WTC11 (cell line): ENCODE measurements at regions not wholly inside any gene's neighbourhood (a gene's known extent, or its start where the extent isn't known, plus 50 kb on each side); places are given as distances from the start of the nearest gene placed in this dataset.

ENCODE experiments used
- ATAC-seq: fragments of 200-7000 bp; cut with Tn5 transposase; 2 replicates; pipeline ENCODE4 v1.10.0; 2021; ENCODE audit warnings: mild to moderate bottlenecking, moderate library complexity
- CTCF ChIA-PET: fragments of 300-600 bp; sonication (Branson Sonifier 250); formaldehyde crosslinking; loops from one replicate; lab custom pipeline; 2021; ENCODE audit warnings: antibody characterized with exemption; lab: Charles Lee
- POLR2A ChIA-PET: fragments of 350-600 bp; sonication (Branson Sonifier 250); formaldehyde crosslinking; loops from one replicate; lab custom pipeline; 2021; ENCODE audit warnings: antibody characterized with exemption; lab: Charles Lee
- DNase-seq: peaks from one replicate; pipeline ENCODE4 v3.0.0; 2021; ENCODE audit warnings: low spot score
- H3K27ac Mint-ChIP-seq: 2 replicates; pipeline ENCODE4 v1.8.0; 2021; ENCODE audit warnings: mixed read lengths
- H3K27me3 Mint-ChIP-seq: 2 replicates; pipeline ENCODE4 v1.8.0; 2021; ENCODE audit warnings: low read depth, mild to moderate bottlenecking, moderate library complexity, mixed read lengths
- H3K36me3 Mint-ChIP-seq: 2 replicates; pipeline ENCODE4 v1.8.0; 2021; ENCODE audit warnings: mixed read lengths
- H3K4me1 Mint-ChIP-seq: 2 replicates; pipeline ENCODE4 v1.8.0; 2022; ENCODE audit warnings: mixed read lengths
- H3K4me3 Mint-ChIP-seq: 2 replicates; pipeline ENCODE4 v1.8.0; 2021; ENCODE audit warnings: mild to moderate bottlenecking, moderate library complexity, mixed read lengths
- H3K9me3 Mint-ChIP-seq: 2 replicates; pipeline ENCODE4 v1.8.0; 2021; ENCODE audit warnings: mixed read lengths
- AFF4 ChIP-seq: sonication (generic); formaldehyde crosslinking; IDR thresholded peaks from 2 replicates; pipeline ENCODE4 v1.8.1; 2023; ENCODE audit warnings: mild to moderate bottlenecking, missing genetic modification reagents, borderline replicate concordance
- E2F1 ChIP-seq: sonication (generic); formaldehyde crosslinking; IDR thresholded peaks from 2 replicates; pipeline ENCODE4 v1.8.0; 2022; ENCODE audit warnings: mild to moderate bottlenecking, missing genetic modification reagents
- E2F5 ChIP-seq: sonication (generic); formaldehyde crosslinking; IDR thresholded peaks from 2 replicates; pipeline ENCODE4 v1.8.1; 2022; ENCODE audit warnings: mild to moderate bottlenecking, moderate library complexity, missing genetic modification reagents
- ESRRA ChIP-seq: sonication (generic); formaldehyde crosslinking; IDR thresholded peaks from 2 replicates; pipeline ENCODE4 v1.8.1; 2022; ENCODE audit warnings: mild to moderate bottlenecking, missing genetic modification reagents, borderline replicate concordance
- FOXP4 ChIP-seq: sonication (generic); formaldehyde crosslinking; IDR thresholded peaks from 2 replicates; pipeline ENCODE4 v1.8.0; 2022; ENCODE audit warnings: mild to moderate bottlenecking, missing genetic modification reagents
- GRHL2 ChIP-seq: fragments of 250-450 bp; sonication (Bioruptor Pico); IDR thresholded peaks from 2 replicates; pipeline ENCODE4 v1.8.0; 2022; ENCODE audit warnings: mild to moderate bottlenecking, moderate library complexity; ENCODE audit not compliant: insufficient replicate concordance, severe bottlenecking
- IRF1 ChIP-seq: sonication (generic); formaldehyde crosslinking; IDR thresholded peaks from 2 replicates; pipeline ENCODE4 v1.8.0; 2023; ENCODE audit warnings: missing genetic modification reagents
- MAX ChIP-seq: sonication (generic); formaldehyde crosslinking; IDR thresholded peaks from 2 replicates; pipeline ENCODE4 v1.8.0; 2022; ENCODE audit warnings: mild to moderate bottlenecking, missing genetic modification reagents
- NFATC4 ChIP-seq: fragments of 250-450 bp; sonication (Bioruptor Pico); IDR thresholded peaks from 2 replicates; pipeline ENCODE4 v1.9.0; 2021; ENCODE audit warnings: mild to moderate bottlenecking
- NR2C2 ChIP-seq: sonication (generic); formaldehyde crosslinking; IDR thresholded peaks from 2 replicates; pipeline ENCODE4 v1.8.0; 2022; ENCODE audit warnings: mild to moderate bottlenecking, missing genetic modification reagents
- SMAD4 ChIP-seq: sonication (generic); formaldehyde crosslinking; IDR thresholded peaks from 2 replicates; pipeline ENCODE4 v1.8.0; 2022; ENCODE audit warnings: mild to moderate bottlenecking, missing genetic modification reagents
- TEAD1 ChIP-seq: sonication (generic); formaldehyde crosslinking; IDR thresholded peaks from 2 replicates; pipeline ENCODE4 v1.8.0; 2022; ENCODE audit warnings: mild to moderate bottlenecking, missing genetic modification reagents
- ZNF121 ChIP-seq: sonication (generic); formaldehyde crosslinking; IDR thresholded peaks from 2 replicates; pipeline ENCODE4 v1.8.0; 2023; ENCODE audit warnings: missing genetic modification reagents
- ZNF138 ChIP-seq: sonication (generic); formaldehyde crosslinking; conservative IDR thresholded peaks from 2 replicates; pipeline ENCODE4 v1.8.1; 2022; ENCODE audit warnings: mild to moderate bottlenecking, moderate library complexity, missing genetic modification reagents
- ZNF512 ChIP-seq: sonication (generic); formaldehyde crosslinking; IDR thresholded peaks from 2 replicates; pipeline ENCODE4 v1.8.1; 2022; ENCODE audit warnings: missing genetic modification reagents, borderline replicate concordance
- ZNF532 ChIP-seq: fragments of 250-450 bp; sonication (Bioruptor Pico); IDR thresholded peaks from 2 replicates; pipeline ENCODE4 v1.9.0; 2021; ENCODE audit warnings: mild to moderate bottlenecking, borderline replicate concordance

- TF ChIP-seq FOXP4 (CRISPR knock-in tag), result no peak
- no peak for TF ChIP-seq SMAD4 (CRISPR knock-in tag)
- no peak for TF ChIP-seq GRHL2 (CRISPR knock-in tag)
- TF ChIP-seq E2F1 (CRISPR knock-in tag), result no peak
- no peak for TF ChIP-seq ZNF512 (CRISPR knock-in tag)
- TF ChIP-seq E2F5 (CRISPR knock-in tag), result no peak
- no peak for TF ChIP-seq ESRRA (CRISPR knock-in tag)
- TF ChIP-seq, all 79 proteins: peak for 0
Observed at GRCh38 chr5:54655761-54656160, 138.2 kb downstream of the SNX18 start (continued).

- no peak overlapping the region for H3K4me3 Mint-ChIP-seq
- no peaks in the 10 kb centered on the region for H3K36me3 Mint-ChIP-seq
- H3K4me1 Mint-ChIP-seq, result no peaks in the 10 kb centered on the region
- H3K27me3 Mint-ChIP-seq, result no peaks in the 10 kb centered on the region
- POLR2A ChIA-PET, result no interaction called here
- H3K9me3 Mint-ChIP-seq, result no peaks in the 10 kb centered on the region
- TF ChIP-seq IRF1 (CRISPR knock-in tag), result no peak
- TF ChIP-seq ZNF121 (CRISPR knock-in tag), result no peak
- TF ChIP-seq AFF4 (CRISPR knock-in tag), result no peak
- ATAC-seq, result no peak
- CTCF ChIA-PET, result no interaction called here
- no peak for DNase-seq
- H3K27ac Mint-ChIP-seq, result no peak overlapping the region
Observed at GRCh38 chr5:54655266-54655665, 137.7 kb downstream of the SNX18 start.

GRCh38 chr5:54653956-54654614 lies 136.5 kb downstream of the SNX18 start:
- Mint-ChIP-seq H3K4me3 (no peak overlapping the region), H3K36me3 (no peaks in the 10 kb centered on the region), H3K4me1 (no peaks in the 10 kb centered on the region), H3K27ac (no peak overlapping the region), H3K27me3 (no peaks in the 10 kb centered on the region), H3K9me3 (no peaks in the 10 kb centered on the region)
- no peak for ATAC-seq
- no peak for DNase-seq
- POLR2A ChIA-PET, result interaction anchor here (0.6 kb wide), 1 partner anchor 251 kb away, joined by 4 read pairs; no protein-coding TSS in a partner anchor
- CTCF ChIA-PET, result no interaction called here
- TF ChIP-seq NFATC4 (CRISPR knock-in tag), result no peak
- TF ChIP-seq NR2C2 (CRISPR knock-in tag), result no peak
- no peak for TF ChIP-seq IRF1 (CRISPR knock-in tag)
- no peak for TF ChIP-seq ZNF532 (CRISPR knock-in tag)
- no peak for TF ChIP-seq TEAD1 (CRISPR knock-in tag)
- TF ChIP-seq MAX (CRISPR knock-in tag), result no peak
- TF ChIP-seq ZNF138 (CRISPR knock-in tag), result no peak
